Activated CD4-positive, alpha-beta T cell treated with anti-CD3 and anti-CD28 coated beads for 4 hours (primary cell): ENCODE measurements at regions not wholly inside any gene's neighbourhood (a gene's known extent, or its start where the extent isn't known, plus 50 kb on each side); places are given as distances from the start of the nearest gene placed in this dataset.
"Not testable (repeated sequence)": the region's sequence is repeated elsewhere in the genome, so short reads cannot be mapped to it uniquely, and the experiment has no call there.

ENCODE experiments used
- DNase-seq, 2 donors: peaks; one replicate each; pipeline ENCODE4 v3.0.0-alpha.2; 2020

- DNase-seq = no peak
These were observed 153.4 kb upstream of the SALL4 start for GRCh38 chr20:51955756-51956155.

- DNase-seq = no peak
These were observed 151.5 kb upstream of the SALL4 start for GRCh38 chr20:51953731-51954340.

- no peak for DNase-seq
These were observed 148.6 kb upstream of the SALL4 start for GRCh38 chr20:51950926-51951325.

GRCh38 chr20:51946586-51946985 is 144.3 kb upstream of the SALL4 start:
- no peak for DNase-seq

GRCh38 chr20:51945881-51946280 is 143.6 kb upstream of the SALL4 start:
- no peak for DNase-seq

GRCh38 chr20:51945177-51945576 is 142.9 kb upstream of the SALL4 start:
- DNase-seq = no peak

- DNase-seq = no peak
These were observed 141.4 kb upstream of the SALL4 start for GRCh38 chr20:51943761-51944160.

GRCh38 chr20:51943326-51943725 is 141.0 kb upstream of the SALL4 start:
- DNase-seq = not testable (repeated sequence)

GRCh38 chr20:51941503-51941902 is 139.2 kb upstream of the SALL4 start:
- no peak for DNase-seq

- DNase-seq = no peak
These were observed 136.9 kb upstream of the SALL4 start for GRCh38 chr20:51939259-51939585.

GRCh38 chr20:51938559-51939258 is 136.4 kb upstream of the SALL4 start:
- DNase-seq = no peak

- DNase-seq = no peak
These were observed 135.5 kb upstream of the SALL4 start for GRCh38 chr20:51937779-51938178.

- DNase-seq = no peak
These were observed 134.1 kb upstream of the SALL4 start for GRCh38 chr20:51936377-51936776.

GRCh38 chr20:51935003-51935358 is 132.7 kb upstream of the SALL4 start:
- DNase-seq = no peak

GRCh38 chr20:51934301-51935002 is 132.1 kb upstream of the SALL4 start:
- no peak for DNase-seq

- DNase-seq = no peak
These were observed 129.1 kb upstream of the SALL4 start for GRCh38 chr20:51931371-51931781.

GRCh38 chr20:51930775-51931174 is 128.5 kb upstream of the SALL4 start:
- DNase-seq = no peak

GRCh38 chr20:51928931-51929330 is 126.6 kb upstream of the SALL4 start:
- no peak for DNase-seq

GRCh38 chr20:51927970-51928369 is 125.6 kb upstream of the SALL4 start:
- DNase-seq = not testable (repeated sequence)

GRCh38 chr20:51926670-51927305 is 124.5 kb upstream of the SALL4 start:
- DNase-seq = no peak

- no peak for DNase-seq
These were observed 122.2 kb upstream of the SALL4 start for GRCh38 chr20:51924509-51924908.

- no peak for DNase-seq
These were observed 121.3 kb upstream of the SALL4 start for GRCh38 chr20:51923633-51924032.

- DNase-seq = not testable (repeated sequence)
These were observed 120.5 kb upstream of the SALL4 start for GRCh38 chr20:51922812-51923211.

- DNase-seq = no peak
These were observed 116.2 kb upstream of the SALL4 start for GRCh38 chr20:51918561-51918960.
